ENCODE measurements at regions not wholly inside any gene's neighbourhood (a gene's known extent, or its start where the extent isn't known, plus 50 kb on each side); places are given as distances from the start of the nearest gene placed in this dataset.
"Not testable (repeated sequence)": the region's sequence is repeated elsewhere in the genome, so short reads cannot be mapped to it uniquely, and the experiment has no call there.

- DNase-seq (ENCODE audit: low spot score) = not testable (repeated sequence)
Observed at GRCh38 chr4:8972635-8973034, 101.0 kb upstream of the HMX1 start.

DNA sequence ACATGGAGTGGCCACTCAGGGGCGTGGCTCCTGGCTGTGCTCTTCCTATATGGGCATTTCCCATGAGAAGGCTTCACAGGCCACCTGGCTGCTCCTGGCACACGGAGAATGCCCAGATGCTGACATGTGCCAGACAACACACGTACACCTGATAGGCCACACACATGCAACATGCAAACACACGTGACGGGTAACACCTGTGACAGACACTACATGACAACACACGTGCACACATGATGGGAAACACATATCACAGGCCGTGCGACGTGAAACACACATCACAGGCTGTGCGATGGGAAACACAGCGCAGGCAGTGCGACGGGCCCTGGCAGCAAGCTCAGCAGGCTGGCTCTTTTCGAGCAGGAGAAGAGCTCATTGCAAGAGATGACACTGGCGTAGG is 94.3 kb upstream of the HMX1 start:
- not testable (repeated sequence) for DNase-seq (ENCODE audit: low spot score)

DNA sequence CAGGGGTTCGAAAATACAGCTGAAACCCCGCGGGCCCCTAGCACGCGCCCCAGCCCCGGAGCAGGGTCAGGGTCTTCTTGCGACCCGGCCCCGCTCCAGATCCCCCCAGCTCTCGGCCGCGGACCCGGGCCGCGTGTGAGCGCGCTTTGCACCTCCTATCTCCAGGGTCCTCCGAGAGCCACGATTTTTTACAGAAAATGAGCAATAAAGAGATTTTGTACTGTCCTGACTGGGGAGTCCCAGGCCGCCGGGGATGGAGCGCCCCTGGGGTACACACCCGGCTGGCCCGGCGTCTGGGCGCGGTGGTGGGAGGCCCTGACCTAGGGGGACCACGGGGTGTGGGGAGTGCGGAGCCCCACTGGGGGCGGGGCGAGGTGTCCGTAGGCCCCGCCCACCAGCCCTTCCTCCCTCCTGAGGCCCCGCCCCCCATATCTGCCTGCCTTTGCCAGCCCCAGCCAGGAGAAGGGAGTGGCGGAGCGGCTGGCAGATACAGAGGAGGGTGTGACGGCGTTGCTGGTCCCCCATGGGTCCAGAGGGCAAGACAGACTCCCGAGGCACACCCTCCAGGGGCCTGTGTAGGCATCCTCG is 92.7 kb upstream of the HMX1 start:
- DNase-seq (ENCODE audit: low spot score) = peak; percentile 14

DNA sequence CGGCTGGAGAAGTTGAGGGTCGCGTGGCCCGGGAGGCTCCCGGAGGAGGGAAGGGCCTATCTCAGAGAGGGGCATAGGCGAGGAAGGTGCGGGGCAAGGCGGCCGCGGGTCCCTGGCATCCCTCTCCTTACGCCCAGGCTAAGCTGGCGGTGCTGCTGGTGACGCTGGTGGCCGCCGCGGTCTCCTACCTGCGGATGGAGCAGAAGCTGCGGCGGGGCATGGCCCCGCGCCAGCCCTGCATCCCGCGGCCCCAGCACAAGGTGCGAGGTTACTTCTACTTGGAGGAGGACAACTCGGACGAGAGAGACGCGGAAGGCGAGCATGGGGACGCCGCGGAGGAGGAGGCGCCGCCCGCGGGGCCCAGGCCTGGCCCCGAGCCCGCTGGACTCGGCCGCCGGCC is 91.9 kb upstream of the HMX1 start:
- not testable (repeated sequence) for DNase-seq (ENCODE audit: low spot score)

DNA sequence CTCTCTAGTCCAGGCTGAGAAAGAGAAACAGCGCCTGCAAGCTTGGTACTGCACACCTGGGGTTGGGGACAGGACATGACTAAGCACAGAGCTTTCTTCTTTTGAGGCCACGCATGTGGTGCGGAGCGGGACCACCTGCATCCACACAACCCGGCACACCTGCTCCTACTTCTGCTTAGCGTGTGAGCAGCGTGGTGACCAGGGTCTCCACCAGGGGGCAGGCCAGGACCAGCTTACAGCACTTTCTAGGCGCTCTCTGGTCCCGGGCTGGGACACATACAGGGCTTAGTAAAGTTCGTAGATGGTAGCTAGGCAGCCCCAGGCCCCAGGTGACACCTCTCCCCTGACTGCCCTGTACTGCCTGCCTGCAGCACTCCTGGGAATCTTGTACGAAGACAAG is 89.7 kb upstream of the HMX1 start:
- peak; percentile 47 for DNase-seq (ENCODE audit: low spot score)

DNA sequence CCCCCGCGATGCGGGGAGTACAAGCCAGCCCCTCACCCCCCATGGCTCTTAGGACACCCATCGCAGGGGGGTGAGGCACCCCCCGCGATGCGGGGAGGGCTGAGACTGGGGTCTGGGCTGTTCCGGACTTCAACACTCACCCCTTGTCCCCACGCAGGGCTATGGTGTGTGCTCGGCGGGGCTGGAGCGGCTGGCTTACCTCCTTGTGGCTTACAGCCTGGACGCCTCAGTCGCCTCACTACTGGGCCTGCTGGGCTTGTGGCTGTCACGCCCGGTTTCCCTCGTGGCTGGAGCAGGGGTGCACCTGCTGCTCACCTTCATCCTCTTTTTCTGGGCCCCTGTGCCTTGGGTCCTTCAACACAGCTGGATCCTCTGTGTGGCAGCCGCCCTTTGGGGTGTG is 87.8 kb upstream of the HMX1 start:
- DNase-seq (ENCODE audit: low spot score) = not testable (repeated sequence)

DNA sequence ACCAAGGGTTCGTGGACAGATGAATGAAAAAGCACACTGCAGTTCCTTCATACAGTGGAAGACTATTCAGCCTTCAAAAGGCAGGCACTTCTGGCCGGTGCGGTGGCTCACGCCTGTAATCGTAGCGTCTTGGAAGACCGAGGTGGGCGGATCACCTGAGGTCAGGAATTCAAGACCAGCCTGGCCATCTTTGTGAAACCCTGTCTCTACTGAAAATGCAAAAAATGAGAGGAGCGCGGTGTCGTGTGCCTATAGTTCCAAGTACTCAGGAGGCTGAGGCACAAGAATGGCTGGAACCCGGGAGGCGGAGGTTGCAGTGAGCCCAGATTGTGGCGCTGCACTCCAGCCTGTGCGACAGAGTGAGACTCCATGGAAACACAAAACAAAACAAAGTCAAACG is 82.4 kb upstream of the HMX1 start:
- DNase-seq (ENCODE audit: low spot score) = not testable (repeated sequence)

DNA sequence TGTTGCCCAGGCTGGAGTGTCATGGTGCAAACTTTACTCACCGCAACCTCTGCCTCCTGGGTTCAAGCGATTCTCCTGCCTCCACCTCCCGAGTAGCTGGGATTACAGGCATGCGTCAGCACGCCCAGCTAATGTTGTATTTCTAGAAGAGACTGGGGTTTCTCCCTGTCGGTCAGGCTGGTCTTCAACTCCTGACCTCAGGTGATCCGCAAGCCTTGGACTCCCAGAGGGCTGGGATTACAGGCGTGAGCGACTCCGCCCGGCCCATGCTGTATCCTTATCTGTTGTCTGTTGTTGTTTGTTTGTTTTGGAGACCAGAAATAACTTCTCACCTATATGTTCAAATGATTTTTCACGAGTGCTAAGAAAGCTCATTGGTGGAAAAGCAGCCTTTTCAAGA is 81.2 kb upstream of the HMX1 start:
- not testable (repeated sequence) for DNase-seq (ENCODE audit: low spot score)

DNA sequence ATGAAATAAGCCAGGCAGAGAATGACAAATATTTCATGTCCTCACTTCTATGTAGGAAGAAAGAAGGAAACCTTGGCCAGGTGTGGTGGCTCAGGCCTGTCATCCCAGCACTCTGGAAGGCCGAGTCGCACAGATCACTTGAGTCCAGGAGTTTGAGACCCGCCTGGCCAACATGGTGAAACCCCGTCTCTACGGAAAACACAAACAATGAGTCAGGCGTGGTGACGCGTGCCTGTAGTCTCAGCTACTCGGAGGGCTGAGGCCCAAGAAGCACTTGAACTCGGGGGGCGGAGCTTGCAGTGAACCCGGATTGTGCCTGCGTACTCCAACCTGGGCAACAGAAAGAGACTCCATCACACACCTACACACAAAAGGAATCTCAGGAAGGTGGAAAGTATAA is 80.5 kb upstream of the HMX1 start:
- DNase-seq (ENCODE audit: low spot score) = not testable (repeated sequence)

- not testable (repeated sequence) for DNase-seq (ENCODE audit: low spot score)
Observed at GRCh38 chr4:8945506-8945905, 73.9 kb upstream of the HMX1 start.

DNA sequence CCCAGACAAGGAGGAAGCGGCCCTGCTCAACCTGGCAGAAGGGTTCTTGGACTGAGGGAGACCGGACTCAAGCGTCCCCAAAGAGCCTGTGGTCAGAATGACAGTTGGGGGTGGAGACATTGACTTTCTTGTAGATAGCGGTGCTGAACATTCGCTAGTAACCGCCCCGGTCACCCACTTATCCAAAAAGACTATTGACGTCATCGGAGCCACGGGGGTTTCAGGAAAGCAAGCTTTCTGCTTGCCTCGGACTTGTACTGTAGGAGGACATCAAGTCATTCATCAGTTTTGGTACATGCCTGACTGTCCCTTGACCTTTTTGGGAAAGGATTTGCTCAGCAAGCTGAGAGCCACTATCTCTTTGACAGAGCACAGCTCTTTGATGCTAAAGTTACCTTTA is 71.7 kb upstream of the HMX1 start:
- not testable (repeated sequence) for DNase-seq (ENCODE audit: low spot score)

DNA sequence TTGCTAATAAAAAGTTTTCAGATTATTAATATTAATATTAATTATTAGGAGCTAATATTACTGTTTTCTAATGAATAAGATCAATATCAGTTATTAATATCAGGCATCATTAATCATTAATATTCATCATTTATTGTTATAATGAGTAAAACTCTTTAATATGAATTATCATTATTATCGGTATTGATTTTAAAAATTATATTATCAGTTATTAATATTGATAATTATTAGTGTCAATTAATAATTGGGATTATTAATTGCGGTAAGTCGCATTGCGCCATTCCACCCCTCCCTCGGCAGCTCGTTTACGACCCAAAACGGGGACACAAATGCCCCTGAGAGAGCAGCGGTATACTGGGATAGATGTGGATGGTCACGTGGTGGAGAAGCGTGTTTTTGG is 70.4 kb upstream of the HMX1 start:
- not testable (repeated sequence) for DNase-seq (ENCODE audit: low spot score)

DNA sequence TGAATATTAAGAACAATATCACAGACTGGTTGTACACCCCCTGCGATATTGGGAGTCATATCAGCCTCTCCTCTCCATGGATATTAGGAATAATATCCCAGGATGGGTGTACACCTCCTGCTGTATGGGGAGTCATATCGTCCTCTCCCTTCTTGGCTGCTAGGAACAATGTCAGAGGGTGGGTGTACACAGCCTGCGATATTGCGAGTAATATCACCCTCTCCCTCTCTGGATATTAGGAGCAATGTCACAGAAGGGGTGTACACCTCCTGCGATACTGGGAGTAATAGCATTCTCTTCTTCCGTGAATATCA is 69.8 kb upstream of the HMX1 start:
- DNase-seq (ENCODE audit: low spot score) = not testable (repeated sequence)

DNA sequence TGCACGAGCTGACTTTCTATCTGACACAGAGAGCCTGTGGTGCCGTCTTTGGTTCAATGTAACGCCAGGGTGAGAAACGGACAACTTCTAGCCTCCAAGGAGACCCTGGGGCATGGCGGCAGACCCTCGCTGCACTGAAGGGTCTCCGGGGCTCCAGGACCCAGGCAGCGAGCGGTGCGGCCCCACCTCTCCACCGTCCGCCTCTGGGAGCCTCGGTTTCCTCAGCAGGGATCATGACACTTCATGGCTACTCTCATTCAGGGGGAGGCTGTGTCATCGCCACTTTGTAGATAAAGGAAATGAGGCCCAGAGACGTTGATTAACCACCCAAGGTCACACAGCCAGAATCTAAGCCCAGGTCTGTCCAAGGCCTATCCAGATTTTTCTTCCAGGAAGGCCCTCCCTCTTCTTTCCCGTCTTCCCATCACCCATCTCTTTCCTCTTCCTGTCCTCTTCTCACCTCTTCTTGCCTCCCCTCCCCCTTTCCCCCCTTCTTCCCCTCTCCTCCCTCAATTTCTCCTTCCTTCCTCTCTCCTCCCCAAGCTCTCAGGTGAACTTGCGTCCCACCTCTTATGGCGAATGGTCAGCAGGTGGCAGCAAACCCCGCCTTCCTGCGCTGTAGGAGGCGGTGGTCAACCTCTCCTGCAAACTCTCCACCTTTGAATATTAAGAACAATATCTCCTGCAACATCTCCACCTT is 69.3 kb upstream of the HMX1 start:
- DNase-seq (ENCODE audit: low spot score) = peak; percentile 34

- DNase-seq (ENCODE audit: low spot score) = no peak
Observed at GRCh38 chr4:8939840-8940742, 68.5 kb upstream of the HMX1 start.

DNA sequence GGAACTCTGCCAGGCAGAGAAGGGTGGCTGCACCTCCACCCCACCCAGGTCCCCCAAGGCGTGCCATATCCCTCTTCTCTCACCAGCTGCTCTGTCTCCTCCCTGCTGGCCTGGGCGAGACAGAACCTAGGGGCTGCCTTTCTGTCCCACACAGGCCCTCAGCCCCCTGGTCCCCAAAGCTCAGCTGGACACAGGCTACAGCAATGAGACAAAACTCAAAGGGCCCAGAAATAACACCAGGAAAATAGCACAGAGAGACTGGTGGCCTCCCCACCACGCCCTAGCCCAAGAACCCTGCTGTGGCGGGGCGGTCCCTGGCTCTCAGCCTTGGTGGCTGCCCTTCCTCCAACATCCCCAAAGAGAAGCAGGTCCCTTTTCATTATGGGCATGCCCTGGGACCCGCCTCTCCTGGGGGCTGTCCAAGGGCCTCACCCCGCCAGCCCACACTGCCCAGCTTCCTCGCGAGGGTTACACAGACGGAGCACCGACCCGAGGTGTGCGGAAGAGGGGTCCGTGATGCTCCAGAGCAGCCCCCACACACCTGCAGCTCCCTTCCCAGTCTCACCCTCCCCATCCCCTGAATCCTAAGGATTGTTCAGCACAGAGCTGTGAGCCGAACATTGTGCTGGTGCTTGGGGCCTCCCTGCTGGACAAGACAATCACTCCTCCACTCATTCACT is 67.7 kb upstream of the HMX1 start:
- no peak for DNase-seq (ENCODE audit: low spot score)

GRCh38 chr4:8938623-8939022 is 67.0 kb upstream of the HMX1 start:
- DNase-seq (ENCODE audit: low spot score) = no peak

DNA sequence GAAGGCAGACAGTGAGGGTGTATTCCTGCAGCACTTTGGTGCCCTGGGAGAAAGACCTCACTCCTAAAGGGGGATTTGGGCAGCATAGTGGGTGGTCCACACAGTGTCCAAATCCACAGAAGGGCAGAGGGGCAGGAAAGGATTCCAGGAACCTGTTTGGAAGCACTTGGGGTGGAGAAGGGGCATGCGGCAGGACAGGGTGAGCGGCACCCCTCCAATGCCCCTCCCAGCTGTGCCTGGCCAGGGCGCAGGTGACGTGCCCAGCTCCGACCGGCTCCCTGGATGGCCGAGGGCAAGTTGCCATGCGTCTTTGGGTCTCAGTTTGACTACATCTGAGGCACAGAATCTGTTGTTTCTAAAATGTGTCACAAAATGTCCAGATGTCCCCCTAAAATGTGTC is 66.5 kb upstream of the HMX1 start:
- DNase-seq (ENCODE audit: low spot score) = no peak

- DNase-seq (ENCODE audit: low spot score) = no peak
Observed at GRCh38 chr4:8932884-8933283, 61.2 kb upstream of the HMX1 start.

DNA sequence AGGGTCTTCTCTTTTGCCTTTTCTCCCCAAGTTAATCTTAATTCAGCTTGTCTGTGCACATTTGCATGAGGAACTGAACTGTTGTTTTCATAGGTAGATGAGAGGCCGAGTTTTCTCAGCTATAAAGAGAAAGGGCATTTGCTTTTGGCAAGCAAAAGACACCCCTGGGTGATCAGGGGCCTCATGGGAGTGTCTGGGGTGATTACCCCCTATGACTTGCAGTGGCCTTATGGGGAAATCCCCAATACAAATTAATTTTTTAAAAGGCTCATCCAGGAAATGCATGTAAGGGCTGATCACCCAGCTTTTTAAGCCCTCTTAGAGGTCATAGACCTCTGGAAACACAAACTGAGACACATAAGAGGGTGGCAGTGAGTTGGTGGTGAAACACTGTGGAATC is 56.4 kb upstream of the HMX1 start:
- DNase-seq (ENCODE audit: low spot score) = no peak

- DNase-seq (ENCODE audit: low spot score) = no peak
Observed at GRCh38 chr4:8922481-8922880, 50.8 kb upstream of the HMX1 start.

DNA sequence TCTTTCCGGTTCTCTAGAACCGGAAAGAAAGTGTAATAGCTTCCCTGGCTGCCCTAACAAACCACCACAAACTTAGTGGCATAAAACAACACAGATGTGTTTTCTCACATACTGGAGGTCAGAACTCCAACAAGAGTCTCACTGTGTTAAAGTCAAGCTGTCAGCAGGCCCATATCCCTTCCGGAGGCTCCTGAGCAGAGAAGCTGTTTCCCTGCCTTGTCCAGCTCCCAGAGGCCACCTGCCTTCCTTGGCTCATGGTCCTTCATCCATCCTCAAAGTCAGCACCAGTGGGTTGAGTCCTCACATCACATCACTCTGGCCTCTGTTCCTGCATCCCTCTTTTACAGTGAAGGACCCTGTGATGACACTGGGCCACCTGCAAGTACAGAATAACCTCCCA is 49.8 kb upstream of the HMX1 start:
- no peak for DNase-seq (ENCODE audit: low spot score)

Measured in SW480 (cell line).